IPS-NIHi7 (cell line): ENCODE measurements at regions not wholly inside any gene's neighbourhood (a gene's known extent, or its start where the extent isn't known, plus 50 kb on each side); places are given as distances from the start of the nearest gene placed in this dataset.

Experiments
- DNase-seq: peaks from one replicate; pipeline ENCODE4 v3.0.0; 2012; ENCODE audit warnings: mixed read lengths; ENCODE audit errors: extremely low spot score

DNA sequence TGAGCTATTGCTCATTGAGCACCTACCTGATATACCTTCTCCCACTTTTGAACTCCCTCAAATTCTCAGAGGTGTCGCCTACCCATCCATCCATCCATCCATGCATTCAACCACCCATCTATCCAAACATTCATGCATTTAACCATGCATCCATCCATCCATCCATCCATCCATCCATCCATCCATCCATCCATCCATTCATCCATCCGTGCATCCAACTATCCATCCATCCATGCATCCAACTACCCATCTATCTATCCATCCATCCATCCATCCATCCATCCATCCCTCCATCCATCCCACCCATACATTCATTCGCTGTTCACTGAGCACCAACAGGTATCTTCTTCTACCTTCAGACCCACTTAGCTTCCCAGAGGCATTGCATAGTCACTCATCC, 342.8 kb downstream of the CTTN start:
- no peak for DNase-seq

DNA sequence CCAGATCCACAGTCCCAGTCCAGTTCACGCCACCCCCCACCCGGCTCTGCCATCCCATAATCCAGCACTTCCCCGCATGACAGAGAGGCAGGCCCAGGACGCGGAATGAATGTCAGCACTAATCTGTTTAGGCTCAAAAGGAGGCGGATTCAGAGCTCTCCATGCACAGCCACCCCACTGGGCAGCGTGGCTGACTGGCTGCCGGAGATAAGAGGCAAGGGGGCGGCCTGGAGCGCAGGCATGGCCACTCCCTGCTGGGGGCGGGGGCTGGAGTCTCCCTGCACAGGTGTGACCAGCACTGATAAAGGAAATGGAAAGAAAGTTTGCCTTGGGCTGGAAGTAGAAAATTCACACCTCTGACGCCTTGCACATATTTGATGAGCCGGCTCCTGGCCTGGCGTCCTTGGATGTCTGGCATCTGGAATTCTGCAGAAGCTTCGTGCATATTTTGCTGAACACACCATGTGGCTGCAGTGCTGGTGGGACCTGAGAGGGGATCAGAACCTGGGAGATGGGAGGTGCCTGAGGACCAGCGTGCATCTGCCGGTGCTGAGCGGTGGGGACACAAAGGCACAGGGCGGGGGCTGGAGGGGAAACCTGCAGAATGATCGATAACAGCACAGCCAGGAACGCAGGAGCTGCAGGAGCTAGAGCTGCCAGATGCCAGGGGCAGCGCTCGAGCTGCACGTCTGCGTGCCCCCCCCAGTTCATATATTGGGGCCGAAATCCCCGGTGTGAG, 344.4 kb downstream of the CTTN start:
- peak; percentile 94 for DNase-seq

DNA sequence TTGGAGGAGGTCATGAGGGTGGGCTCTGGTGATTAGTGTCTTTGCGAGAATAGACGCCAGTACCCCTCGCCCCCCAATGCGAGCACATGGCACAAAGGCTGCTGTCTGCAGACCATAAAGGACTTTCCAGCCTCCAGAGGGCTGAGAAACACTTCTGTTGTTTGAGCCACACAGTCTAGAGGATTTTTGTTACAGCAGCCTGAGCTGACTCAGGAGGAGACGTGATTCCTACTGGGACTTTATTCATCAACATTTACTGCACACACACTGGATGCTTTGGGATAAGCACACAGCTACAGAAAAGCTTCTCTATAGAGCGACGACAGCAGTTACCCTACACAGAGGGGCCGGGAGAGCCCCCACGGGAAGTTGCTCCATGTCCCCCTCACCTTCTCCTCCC, 345.0 kb downstream of the CTTN start:
- no peak for DNase-seq

DNA sequence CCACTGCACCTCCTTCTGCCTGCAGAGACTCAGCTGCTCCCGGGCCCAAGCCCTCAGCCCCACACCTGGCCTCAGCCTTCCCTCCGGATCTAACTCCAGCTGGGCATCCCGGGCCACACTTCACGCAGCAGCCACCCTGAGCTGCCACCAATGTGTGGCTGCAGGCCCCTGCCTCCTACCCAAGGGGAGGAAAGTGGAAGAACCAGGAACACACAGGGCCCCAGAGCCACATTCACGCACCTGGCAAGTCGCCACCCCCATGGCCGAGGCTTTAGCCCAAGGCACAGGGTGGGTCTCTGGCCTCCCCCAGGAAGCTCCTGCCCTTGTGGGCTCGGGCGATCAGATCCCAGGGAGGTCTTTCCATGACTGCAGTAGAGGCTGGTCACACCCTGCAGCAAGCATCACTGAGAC, 345.6 kb downstream of the CTTN start:
- no peak for DNase-seq

DNA sequence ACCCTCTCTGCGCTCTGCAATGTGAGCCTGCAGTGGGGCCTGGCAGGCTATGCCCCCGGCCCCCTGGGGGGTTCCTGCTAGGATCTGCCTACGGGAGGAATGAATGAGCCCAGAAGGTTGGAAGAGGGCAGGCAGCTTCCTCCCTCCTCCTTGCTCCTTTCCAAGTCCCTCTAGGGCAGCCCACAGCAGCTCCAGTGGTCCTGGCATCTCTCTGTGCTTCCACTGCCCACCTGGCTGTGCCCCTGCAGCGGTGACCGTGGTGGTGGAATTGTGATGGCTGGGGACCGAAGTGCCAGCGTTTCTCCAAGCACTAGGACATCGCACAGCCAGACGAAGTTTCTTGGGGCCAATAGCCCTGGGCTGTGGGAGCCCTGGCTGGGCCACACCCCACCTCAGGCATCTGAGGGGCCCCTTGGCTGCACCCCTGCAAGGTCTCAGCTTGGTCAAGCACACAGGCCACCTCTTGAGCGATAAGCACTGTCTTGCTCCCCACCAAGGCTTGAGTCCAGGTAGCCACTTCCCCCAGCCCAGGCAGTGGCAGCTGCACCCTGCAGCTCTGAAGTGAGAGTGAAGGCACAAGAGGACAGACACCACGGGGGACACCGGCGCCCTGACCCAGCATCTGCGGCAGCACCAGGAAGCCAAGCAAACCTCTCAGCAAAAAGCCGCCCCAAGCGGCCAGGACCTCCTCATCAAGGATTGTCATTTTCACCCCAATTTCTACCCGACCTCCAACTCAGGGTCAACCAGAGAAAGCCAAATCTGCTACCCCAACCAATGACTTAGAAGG, 346.3 kb downstream of the CTTN start:
- no peak for DNase-seq

DNA sequence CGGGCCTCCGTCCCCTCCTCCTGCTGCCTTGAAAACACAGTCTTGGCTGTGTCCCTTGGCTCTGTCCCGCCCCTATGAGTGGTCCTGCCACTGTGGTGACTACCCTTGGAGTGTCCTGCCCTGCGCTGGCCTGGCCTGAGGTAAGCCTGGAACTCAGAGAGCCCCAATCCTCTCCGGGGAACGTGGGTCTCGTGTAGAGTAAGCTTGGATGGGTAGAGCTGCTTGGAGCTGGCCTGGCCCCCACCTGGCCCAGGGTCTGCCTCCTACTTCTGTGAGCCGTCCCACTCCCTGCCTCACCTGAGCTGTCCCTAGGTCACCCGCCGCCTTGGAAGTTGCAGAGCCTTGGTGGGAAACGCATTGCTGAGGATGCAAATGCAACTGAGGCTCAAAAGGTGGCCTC, 347.1 kb downstream of the CTTN start:
- no peak for DNase-seq

DNA sequence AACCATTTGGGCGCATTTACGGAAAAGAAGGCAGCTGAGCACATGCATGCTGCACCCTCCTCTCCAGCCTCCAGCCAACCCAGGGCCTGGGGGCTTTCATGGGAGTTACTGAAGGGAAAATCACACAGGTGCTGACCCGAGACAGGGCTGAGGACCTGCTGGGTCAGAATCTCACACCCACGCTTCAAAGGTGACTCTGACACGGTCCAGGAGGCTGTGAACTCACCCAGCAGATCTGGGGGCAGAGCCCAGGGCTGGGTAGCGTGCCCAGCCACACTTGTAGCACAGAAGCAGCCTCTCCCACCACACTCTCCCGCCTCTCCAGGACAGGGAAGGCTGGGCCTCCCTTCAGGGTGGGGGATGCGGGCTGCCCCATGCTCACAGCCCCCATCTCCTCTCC, 347.6 kb downstream of the CTTN start:
- no peak for DNase-seq

DNA sequence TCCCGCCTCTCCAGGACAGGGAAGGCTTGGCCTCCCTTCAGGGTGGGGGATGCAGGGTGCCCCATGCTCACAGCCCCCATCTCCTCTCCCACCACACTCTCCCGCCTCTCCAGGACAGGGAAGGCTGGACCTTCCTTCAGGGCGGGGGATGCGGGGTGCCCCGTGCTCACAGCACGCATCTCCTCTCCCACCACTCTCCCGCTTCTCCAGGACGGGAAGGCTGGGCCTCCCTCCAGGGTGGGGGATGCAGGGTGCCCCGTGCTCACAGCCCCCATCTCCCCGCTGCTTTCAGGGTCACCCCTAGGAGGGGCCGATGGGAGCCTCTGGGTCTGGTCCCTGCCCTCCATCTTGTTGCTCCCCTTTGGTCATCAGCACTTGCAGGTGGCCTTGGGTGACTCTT, 348.0 kb downstream of the CTTN start:
- DNase-seq, result no peak

DNA sequence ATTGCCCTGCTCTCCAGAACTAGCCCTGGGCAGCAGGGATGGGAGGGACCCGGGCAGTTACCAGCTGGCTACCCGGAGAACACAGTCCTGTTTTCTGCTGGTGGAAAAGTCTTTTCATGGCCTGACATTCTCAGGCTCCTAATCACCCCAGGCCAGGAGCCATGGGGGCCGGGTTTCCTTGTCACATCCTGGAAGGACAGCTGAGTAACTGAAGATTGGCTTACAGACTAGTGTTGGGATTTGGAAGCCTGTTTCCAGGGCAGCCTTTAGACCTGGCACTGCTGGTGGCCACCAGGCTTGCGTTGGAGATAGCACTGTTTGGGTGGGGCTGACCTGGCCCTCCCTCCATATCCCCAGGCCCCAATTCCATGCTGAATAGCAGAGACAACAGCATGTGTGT, 349.0 kb downstream of the CTTN start:
- DNase-seq, result no peak

DNA sequence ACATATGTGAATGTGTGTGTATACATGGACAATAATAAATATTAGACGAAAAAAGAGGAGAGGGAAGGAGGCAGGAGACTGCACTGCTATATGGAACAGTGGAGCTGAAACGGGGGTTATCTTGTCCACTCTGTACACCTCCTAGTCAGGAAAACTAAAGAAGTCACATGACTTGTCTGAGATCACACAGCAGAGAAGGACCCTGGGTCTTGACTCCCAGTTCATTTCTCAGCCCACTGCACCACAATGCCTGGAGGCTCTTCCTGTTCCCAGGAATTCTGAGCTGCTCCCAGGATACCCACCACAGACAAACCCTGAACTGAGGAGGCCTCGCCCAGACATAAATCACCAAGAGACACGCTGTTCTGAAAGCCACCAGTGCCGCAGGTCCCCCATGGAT, 349.6 kb downstream of the CTTN start:
- DNase-seq, result no peak

DNA sequence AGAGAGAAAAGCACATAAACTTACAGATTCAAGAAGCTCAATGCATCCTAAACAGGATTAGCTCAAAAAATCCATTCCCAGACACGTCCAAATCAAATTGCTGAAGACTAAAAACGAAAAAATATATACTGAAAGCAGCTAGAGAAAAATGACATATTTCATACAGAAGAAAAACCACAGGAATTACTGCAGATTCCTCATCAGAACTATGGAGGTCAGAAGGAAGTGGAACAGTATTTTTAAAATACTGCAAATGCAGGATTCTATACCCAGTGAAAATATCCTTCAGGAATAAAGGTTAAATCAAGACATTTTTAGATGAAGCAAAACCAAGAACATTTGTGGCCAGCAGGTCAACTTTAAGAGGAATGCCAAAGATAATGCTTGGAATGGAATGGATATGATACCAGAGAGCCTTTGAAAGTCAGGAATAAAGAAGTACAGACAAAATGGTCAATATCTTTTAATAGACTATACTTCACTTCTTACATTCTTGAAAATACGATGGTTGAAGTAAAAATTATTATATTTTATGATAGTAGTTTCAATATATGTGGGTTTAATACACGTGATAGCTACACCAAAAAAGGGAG, 352.9 kb downstream of the CTTN start:
- no peak for DNase-seq

DNA sequence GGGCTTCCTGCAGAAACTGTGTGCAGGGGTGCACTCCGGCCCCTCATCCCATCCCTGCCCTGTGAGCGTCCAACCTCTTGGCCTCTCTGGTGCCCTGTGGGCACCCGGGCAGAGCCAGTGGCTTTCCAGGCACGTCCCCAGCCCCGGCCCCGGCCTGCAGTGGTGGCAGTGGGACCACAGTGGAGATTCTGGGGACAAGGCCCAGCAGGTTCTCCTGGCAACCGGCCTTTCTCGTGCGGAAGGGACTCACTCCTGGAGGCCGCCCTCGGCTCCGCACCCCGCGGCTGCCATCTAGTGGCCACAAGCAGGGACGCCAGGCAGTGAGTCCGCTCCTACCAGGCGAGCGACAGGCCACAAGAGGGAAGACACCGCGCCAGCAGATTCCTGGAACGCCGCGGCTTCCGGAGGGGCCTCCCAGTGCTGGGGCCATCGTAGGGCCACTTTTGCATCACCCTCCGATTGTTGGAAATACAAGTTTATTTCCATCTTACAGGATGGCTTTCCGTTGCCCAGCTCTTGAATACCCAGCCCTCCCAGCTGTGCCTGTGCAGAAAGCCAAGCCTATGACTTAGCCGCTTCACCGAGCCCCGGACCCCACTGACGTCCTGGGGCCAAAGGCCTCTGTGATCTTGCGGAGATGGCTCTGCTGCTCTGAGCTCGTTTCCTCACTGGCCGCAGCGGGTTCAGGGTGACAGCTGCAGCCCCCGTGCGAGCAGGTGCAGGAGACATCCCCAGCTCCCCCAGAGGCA, 357.3 kb downstream of the CTTN start:
- peak; percentile 98 for DNase-seq

DNA sequence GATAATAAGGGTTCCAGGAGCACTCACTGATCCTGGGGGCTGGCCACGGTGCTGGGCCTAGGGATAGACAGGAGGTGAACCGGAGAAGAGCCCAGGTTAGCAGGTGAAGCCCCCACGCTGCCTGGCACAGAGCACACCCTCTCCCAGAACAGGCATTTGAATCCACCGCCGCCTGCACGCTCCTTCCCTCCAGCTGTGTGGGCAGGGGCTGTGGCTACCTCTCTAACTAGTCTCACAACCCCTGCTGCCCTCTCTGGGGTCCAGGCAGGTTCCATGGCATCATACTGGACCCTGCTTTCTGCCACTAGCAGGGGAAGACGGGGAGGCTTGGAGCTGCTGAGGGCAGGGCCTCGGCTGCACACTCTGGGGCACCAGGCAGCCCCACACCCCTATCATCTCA, 358.0 kb downstream of the CTTN start:
- DNase-seq, result no peak

DNA sequence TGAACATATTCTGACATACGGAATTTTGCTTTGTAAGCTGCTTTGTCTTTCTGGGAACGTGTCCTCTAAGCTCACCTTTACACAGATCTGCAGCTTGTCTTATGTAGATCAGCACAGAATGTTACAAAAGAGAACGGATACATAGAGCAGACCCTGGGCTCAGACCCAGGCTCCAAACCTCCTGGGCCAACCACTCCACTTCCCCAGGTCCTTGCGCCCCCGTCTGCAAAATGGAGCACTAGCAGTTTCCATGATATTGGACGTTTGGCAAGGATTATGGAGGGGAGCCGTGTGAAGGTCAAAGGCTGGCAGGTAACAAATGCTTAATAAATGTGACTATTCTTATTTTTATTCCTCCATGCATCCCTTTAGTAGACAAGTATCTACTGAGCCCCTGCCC, 358.4 kb downstream of the CTTN start:
- no peak for DNase-seq

DNA sequence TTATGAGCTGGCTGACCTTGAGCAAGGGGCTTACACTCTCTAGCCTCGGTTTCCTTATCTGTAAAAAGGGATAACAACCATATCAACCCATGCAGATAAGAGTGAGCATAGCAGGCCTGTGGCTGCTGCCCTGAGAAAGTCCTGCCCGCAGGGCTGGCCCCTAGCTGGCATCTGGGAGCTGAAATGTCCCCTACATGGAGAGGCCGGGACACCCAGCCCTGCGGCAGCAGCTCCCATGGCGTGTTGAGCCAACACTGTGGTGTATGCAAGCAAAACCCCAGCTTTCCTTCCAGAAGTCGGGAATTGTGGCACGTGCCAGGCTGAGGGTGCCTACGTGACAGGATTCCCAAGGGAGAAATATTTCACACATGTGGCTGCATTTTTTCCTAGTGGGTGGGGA, 358.9 kb downstream of the CTTN start:
- no peak for DNase-seq

DNA sequence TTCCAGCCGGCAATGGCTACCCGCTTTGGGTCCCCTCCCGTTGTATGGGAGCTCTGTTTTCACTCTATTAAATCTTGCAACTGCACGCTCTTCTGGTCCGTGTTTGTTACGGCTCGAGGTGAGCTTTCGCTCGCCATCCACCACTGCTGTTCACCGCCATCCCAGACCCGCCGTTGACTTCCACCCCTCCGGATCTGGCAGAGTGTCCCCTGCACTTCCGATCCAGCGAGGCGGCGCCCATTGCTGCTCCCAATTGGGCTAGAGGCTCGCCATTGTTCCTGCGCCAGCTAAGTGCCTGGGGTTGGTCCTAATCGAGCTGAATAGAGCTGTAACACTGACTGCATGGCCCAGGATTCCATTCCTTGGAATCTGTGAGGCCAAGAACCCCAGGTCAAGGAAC, 359.9 kb downstream of the CTTN start:
- DNase-seq, result no peak

DNA sequence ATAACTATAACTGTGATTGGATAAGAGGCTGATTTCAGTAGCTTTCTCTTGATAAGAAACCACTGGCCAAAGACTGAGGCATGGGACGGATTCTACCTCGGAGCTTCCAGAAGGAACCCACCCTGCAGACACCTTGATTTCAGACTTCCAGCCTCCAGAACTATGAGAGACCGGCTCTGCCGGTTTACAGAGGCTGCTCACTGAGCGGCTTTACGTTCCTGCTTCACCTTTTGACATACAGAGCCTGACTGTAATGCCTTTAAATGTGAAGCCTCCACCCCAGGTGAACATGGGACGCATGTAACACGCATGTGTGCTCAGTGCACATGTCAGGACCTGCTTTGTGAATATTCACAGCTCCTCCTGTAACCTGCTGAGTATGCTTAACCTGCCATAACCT, 361.5 kb downstream of the CTTN start:
- no peak for DNase-seq

DNA sequence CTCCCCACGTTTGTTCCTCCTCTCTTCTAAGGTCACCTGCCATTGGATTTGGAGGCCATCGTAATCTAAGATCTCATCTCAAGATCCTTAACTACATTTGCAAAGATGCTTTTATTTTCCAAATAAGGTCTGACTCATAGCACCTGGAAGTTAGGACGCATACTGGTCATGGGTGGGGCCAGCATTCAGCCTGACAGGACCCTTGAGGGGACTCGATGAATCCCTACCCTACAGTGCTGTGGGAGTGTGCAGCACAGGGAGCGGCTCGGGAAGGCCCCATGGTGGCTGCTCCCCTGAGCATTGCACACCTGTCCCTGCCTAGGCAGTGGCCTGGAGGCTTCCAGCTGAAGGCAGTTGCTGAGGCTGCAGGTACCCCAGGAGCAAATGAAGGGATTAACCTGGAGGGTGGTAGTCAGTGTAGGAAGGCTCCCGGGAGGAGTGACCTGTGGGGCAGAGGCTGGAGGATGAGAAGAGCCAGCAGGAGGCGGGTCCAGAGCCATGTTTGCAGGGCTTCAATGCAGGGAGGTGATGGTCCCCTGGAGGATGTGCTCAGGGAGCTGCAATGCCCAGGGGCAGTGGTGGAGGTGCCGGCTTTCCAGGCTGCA, 362.2 kb downstream of the CTTN start:
- no peak for DNase-seq

DNA sequence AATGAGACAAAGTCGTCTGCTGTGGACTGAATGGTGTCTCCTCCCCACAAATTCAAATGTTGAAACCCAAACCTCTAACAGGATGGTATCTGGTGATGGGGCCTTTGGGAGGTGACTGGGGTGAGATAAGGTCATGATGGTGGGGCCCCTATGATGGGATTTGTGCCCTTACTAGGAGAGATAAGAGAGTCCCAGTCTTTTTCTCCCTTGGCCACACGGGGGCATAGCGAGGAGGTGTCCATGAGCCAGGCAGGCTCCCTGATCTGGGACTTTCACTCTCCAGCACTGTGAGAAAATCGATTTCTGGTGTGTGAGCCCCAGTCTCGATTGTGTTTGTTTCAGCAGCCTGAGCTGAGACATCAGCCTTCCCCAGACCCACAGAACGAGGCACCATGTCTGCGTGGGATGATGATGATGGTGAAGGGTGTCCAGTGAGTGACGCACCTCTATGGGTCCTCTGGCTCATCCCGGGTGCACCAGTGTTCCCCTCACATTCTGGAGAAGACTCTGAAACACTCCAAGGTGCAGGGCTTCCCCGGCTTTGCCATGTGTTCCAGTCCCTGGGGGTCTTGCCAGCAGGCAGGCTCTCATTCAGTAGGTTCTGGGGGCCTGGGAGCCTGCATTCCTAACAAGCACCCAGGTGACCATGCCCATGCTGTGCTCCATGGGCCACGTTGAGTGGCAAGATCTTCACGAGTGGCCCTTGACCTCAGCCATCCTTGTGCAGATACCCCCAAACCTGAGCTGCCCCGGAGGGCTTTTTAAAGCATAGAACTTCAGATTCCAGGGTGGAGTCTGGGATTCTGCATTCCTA, 363.0 kb downstream of the CTTN start:
- no peak for DNase-seq

DNA sequence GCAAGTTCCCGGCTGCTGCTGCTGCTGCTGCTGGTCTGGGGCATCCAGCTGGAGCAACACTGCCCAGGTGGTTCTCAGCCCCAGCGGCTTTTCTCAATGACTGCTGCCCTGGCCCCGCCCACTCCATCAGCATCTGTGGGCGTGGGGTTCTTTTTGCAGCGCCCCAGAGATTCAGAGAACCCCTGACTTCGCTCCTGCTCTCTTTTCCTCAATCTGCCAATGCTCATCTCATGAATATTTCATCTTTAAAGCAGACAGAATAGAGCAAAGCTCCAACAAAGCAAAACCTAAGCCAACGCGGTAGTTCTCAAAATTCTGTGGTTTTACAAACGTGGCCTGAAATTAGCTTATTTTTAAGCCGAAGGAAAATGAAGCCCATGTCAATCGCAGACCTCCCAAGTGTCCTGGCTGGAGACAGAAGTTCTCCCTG, 363.6 kb downstream of the CTTN start:
- no peak for DNase-seq

DNA sequence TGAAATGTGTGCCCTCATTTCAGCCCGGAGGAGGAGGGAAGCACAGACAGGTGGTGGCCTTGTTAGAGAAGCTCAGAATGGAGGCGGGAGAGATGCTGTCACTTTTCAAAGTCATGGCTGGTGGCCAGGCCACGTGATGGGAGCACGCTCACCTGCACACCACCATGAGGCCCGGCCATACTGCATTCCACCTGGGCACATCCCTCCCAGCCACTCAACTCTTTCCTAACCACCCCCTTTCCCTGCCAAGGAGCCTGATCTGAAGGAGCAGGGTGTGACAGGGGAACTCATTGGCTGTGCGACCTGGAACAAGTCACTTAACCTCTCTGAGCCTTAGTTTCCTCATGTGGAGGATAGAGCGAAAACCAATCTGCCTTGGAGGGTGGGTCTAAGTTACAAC, 364.5 kb downstream of the CTTN start:
- no peak for DNase-seq
